MM.1S (cell line): ENCODE measurements at regions not wholly inside any gene's neighbourhood (a gene's known extent, or its start where the extent isn't known, plus 50 kb on each side); places are given as distances from the start of the nearest gene placed in this dataset.

Experiments used
- CTCF ChIP-seq: fragments of 300-600 bp; sonication (generic); IDR thresholded peaks from 2 replicates; pipeline ENCODE4 v1.5.1; 2016; ENCODE audit warnings: antibody characterized with exemption, low read length, mixed read lengths
- EZH2 ChIP-seq: fragments of 300-600 bp; sonication (generic); optimal IDR thresholded peaks from 2 replicates; pipeline ENCODE3; 2017; ENCODE audit warnings: low read depth, mild to moderate bottlenecking, antibody characterized with exemption, low read length, mixed read lengths

- TF ChIP-seq CTCF = no peak
- no peak for TF ChIP-seq EZH2
These were observed 146.2 kb upstream of the RASA1 start for GRCh38 chr5:87121304-87122150.
